ENCODE measurements at regions not wholly inside any gene's neighbourhood (a gene's known extent, or its start where the extent isn't known, plus 50 kb on each side); places are given as distances from the start of the nearest gene placed in this dataset.

DNA sequence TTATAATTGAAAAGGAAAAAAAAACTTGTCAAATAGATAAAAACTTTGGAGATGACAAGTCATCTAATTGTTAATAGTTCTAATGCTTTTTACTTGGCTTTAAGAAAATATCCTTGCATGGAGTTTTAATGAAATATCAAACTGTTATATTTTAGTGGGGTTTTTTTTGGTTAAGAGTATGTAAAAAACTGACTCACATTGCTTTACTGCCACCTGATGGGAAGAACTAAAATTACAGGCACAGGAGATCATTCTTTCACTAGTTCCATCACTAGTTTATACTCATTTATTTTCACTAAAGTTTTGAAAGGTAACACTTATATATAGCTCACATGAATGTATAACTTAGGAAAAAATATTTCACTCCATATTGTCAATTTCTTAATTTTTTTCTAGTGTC, 309.1 kb downstream of the LMBRD1 start:
- no peaks in the 10 kb centered on the region for H3K9me3 ChIP-seq (replicated peaks; ENCODE audit: control insufficient read depth, insufficient read depth, low read length)
- no peaks in the 10 kb centered on the region for H3K79me2 ChIP-seq (ENCODE audit: control insufficient read depth, insufficient read depth, low read length)
- intact Hi-C loops (cut with micrococcal nuclease) (no loop called here), dilution Hi-C loops (cut with MboI; ENCODE audit: extremely low pct_ligation_motif_present, low sequenced_read_pairs) (no loop called here)
- H3K27ac ChIP-seq (ENCODE audit: insufficient read depth, low read depth, low read length), result no peak overlapping the region
- H3K9me1 ChIP-seq (replicated peaks; ENCODE audit: control insufficient read depth, extremely low read depth, insufficient read depth, low read length), result no peaks in the 10 kb centered on the region
- H3K27me3 ChIP-seq (ENCODE audit: control insufficient read depth in 2 of 2, insufficient read depth in 2 of 2, low read length in 2 of 2), result no peaks in the 10 kb centered on the region
- H3K4me2 ChIP-seq (ENCODE audit: insufficient read depth, low read length), result no peak overlapping the region
- H3K4me3 ChIP-seq (replicated peaks in 1 of 3; ENCODE audit: insufficient read depth in 1 of 3, low read depth in 1 of 3, low read length in 3 of 3), result no peak overlapping the region
- H3K4me1 ChIP-seq (ENCODE audit: control insufficient read depth, extremely low read depth, insufficient read depth, low read length), result no peaks in the 10 kb centered on the region
- H4K20me1 ChIP-seq (replicated peaks; ENCODE audit: control insufficient read depth, extremely low read depth, insufficient read depth, low read length), result no peaks in the 10 kb centered on the region
- TF ChIP-seq FOS (IDR thresholded peaks at IDR 0.05; ENCODE audit: borderline replicate concordance, insufficient read depth, low read length), result no peak
- no peak for TF ChIP-seq POLR2A (IDR thresholded peaks at IDR 0.05; ENCODE audit: low read depth, low read length)
- H3K36me3 ChIP-seq (ENCODE audit: control insufficient read depth in 2 of 2, extremely low read depth in 1 of 2, insufficient read depth in 2 of 2, low read length in 2 of 2), result no peaks in the 10 kb centered on the region
- no peak overlapping the region for H3K9ac ChIP-seq (replicated peaks; ENCODE audit: extremely low read depth, insufficient read depth, low read length)
- DNase-seq (ENCODE audit: low read depth, low spot score) (no peak), FAIRE-seq (no peak)
- POLR2A ChIA-PET, result no interaction called here
- CTCF ChIA-PET, result no interaction called here
- BruUV-seq (replicated peaks), result no TSS peak
- no peak overlapping the region for H2AFZ ChIP-seq (ENCODE audit: low read depth, low read length)

DNA sequence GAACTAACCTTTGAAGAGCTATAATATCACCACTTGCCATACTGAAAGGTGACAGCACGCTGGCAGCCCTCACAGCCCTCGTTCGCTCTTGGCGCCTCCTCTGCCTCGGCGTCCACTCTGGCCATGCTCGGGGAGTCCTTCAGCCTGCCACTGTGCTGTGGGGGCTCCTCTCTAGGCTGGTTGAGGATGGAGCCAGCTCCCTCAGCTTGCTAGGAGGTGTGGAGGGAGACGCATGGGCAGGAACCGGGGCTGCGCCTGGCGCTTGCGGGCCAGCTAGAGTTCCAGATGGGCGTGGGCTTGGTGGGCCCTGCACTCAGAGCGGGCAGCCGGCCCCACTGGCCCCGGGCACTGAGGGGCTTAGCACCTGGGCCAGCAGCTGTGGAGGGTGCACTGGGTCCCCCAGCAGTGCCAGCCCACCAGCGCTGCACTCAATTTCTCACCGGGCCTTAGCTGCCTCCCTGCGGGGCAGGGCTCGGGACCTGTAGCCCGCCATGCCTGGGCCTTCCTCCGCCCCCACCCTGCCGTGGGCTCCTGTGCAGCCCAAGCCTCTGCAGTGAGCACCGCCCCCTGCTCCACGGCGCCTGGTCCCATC, 329.7 kb downstream of the LMBRD1 start:
- BruUV-seq (replicated peaks), result no TSS peak
- CTCF ChIA-PET, result no interaction called here
- intact Hi-C loops (cut with micrococcal nuclease), result no loop called here

More for the DNA sequence above, 329.7 kb downstream of the LMBRD1 start:
- no peaks in the 10 kb centered on the region for H3K4me1 ChIP-seq (ENCODE audit: control insufficient read depth, extremely low read depth, insufficient read depth, low read length)
- no peaks in the 10 kb centered on the region for H3K9me1 ChIP-seq (replicated peaks; ENCODE audit: control insufficient read depth, extremely low read depth, insufficient read depth, low read length)
- no peak overlapping the region for H3K4me2 ChIP-seq (ENCODE audit: insufficient read depth, low read length)
- peaks cover 3% of the 10 kb centered on the region for H3K9me3 ChIP-seq (replicated peaks; ENCODE audit: control insufficient read depth, insufficient read depth, low read length)
- TF ChIP-seq GATA2 (IDR thresholded peaks at IDR 0.05; ENCODE audit: insufficient read depth, insufficient read length, low read depth, low read length), result no peak
- TF ChIP-seq MYC (IDR thresholded peaks at IDR 0.05; ENCODE audit: low read depth, low read length), result no peak
- TF ChIP-seq, protein P1, sequence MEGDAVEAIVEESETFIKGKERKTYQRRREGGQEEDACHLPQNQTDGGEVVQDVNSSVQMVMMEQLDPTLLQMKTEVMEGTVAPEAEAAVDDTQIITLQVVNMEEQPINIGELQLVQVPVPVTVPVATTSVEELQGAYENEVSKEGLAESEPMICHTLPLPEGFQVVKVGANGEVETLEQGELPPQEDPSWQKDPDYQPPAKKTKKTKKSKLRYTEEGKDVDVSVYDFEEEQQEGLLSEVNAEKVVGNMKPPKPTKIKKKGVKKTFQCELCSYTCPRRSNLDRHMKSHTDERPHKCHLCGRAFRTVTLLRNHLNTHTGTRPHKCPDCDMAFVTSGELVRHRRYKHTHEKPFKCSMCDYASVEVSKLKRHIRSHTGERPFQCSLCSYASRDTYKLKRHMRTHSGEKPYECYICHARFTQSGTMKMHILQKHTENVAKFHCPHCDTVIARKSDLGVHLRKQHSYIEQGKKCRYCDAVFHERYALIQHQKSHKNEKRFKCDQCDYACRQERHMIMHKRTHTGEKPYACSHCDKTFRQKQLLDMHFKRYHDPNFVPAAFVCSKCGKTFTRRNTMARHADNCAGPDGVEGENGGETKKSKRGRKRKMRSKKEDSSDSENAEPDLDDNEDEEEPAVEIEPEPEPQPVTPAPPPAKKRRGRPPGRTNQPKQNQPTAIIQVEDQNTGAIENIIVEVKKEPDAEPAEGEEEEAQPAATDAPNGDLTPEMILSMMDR (IDR thresholded peaks at IDR 0.05; ENCODE audit: extremely low read depth in 1 of 2, insufficient read depth in 1 of 2, low read depth in 1 of 2, low read length in 2 of 2), result no peak
- no peak for TF ChIP-seq FOS (IDR thresholded peaks at IDR 0.05; ENCODE audit: borderline replicate concordance, insufficient read depth, low read length)
- no peak for TF ChIP-seq POLR2AphosphoS5 (IDR thresholded peaks at IDR 0.05; ENCODE audit: insufficient read depth, low read depth, low read length)
- TF ChIP-seq, protein P2, sequence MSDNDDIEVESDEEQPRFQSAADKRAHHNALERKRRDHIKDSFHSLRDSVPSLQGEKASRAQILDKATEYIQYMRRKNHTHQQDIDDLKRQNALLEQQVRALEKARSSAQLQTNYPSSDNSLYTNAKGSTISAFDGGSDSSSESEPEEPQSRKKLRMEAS (IDR thresholded peaks at IDR 0.05; ENCODE audit: insufficient read depth, insufficient read length), result no peak
- no peak for TF ChIP-seq EZH2 (IDR thresholded peaks at IDR 0.05; ENCODE audit: borderline replicate concordance, low read depth, low read length, severe bottlenecking)
- TF ChIP-seq POLR2A (IDR thresholded peaks at IDR 0.05; ENCODE audit: low read depth, low read length), result no peak
- no peak for TF ChIP-seq JUN (IDR thresholded peaks at IDR 0.05; ENCODE audit: borderline replicate concordance, insufficient read depth, insufficient read length, low read depth)
- H3K27me3 ChIP-seq (ENCODE audit: control insufficient read depth in 2 of 2, insufficient read depth in 2 of 2, low read length in 2 of 2), result no peaks in the 10 kb centered on the region
- no peaks in the 10 kb centered on the region for H4K20me1 ChIP-seq (replicated peaks; ENCODE audit: control insufficient read depth, extremely low read depth, insufficient read depth, low read length)
- no peaks in the 10 kb centered on the region for H3K79me2 ChIP-seq (ENCODE audit: control insufficient read depth, insufficient read depth, low read length)
- no peaks in the 10 kb centered on the region for H3K36me3 ChIP-seq (ENCODE audit: control insufficient read depth in 2 of 2, extremely low read depth in 1 of 2, insufficient read depth in 2 of 2, low read length in 2 of 2)
- FAIRE-seq, result no peak
- no peak overlapping the region for H2AFZ ChIP-seq (ENCODE audit: low read depth, low read length)
- H3K9ac ChIP-seq (replicated peaks; ENCODE audit: extremely low read depth, insufficient read depth, low read length), result no peak overlapping the region
- dilution Hi-C loops (cut with MboI; ENCODE audit: extremely low pct_ligation_motif_present, low sequenced_read_pairs), result no loop called here
- no peak for DNase-seq (ENCODE audit: low read depth, low spot score)
- H3K27ac ChIP-seq (ENCODE audit: insufficient read depth, low read depth, low read length), result no peak overlapping the region
- POLR2A ChIA-PET, result no interaction called here
- H3K4me3 ChIP-seq (replicated peaks in 1 of 3; ENCODE audit: insufficient read depth in 1 of 3, low read depth in 1 of 3, low read length in 3 of 3), result no peak overlapping the region
